NCI-H2171 treated with DMSO at 0.1 percent for 48 hours (cell line): ENCODE measurements at regions not wholly inside any gene's neighbourhood (a gene's known extent, or its start where the extent isn't known, plus 50 kb on each side); places are given as distances from the start of the nearest gene placed in this dataset.
"Not testable (repeated sequence)": the region's sequence is repeated elsewhere in the genome, so short reads cannot be mapped to it uniquely, and the experiment has no call there.

Source experiments
- DNase-seq: peaks from one replicate; lab custom pipeline; 2025; lab: John Stamatoyannopoulos, UW

DNA sequence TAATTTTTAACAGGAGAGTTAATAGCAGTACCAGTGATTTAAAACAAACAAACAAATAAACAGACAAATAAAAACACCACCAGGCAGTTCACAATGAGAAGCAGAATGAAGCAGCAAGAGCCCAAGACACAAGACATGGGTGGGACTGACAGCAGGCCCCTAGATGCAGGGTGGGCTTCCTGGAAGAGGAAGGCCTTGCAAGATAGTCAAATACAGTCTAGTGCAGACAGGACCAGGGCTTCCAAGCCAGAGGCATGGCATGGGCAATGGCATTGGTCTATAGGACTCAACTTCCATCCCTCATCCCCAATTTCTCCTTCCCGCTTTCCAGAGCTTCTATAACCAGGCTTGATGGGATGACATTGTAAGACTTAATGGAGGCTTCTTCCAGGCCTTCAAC, 645.1 kb downstream of the UQCRFS1 start:
- DNase-seq, result no peak

- DNase-seq, result no peak
Measured at GRCh38 chr19:28563964-28564921, 648.7 kb downstream of the UQCRFS1 start.

GRCh38 chr19:28560786-28561185, 652.2 kb downstream of the UQCRFS1 start:
- DNase-seq, result no peak

DNA sequence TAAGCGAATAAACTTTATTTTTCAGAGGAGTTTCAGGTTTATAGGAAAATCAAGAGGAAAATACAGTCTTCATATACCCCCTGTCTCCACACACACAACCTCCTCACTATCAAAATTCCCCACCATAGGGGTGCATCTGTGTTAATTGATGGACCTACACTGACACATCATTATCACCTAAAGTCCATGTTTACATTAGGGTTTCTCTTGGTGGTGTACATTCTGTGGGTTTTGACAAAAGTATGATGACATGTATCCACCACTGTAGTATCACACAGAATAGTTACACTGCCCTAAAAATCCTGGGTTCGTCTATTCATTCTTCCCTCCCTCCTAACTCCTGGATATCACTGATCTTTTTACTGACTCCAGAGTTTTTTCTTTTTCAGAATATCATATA, 654.2 kb downstream of the UQCRFS1 start:
- no peak for DNase-seq

DNA sequence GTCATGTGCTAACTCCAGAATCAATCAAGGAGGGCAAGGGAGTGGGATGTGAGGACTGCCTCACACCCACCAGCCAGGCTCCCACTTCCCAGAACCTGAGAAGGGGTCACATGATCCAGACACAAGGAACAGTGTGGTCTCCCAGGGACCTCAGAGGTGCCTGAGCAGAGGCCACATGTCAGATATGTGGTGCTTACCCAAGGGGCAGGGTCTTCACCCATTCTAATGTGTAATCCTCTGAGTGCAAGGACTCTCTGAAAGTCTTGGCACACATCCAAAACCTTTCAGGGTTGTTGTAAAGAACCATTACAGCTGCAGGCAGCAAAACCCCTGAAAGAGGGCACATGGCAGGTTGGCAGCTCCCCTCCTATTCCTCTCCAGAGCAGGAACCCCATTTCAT, 656.6 kb downstream of the UQCRFS1 start:
- no peak for DNase-seq

DNA sequence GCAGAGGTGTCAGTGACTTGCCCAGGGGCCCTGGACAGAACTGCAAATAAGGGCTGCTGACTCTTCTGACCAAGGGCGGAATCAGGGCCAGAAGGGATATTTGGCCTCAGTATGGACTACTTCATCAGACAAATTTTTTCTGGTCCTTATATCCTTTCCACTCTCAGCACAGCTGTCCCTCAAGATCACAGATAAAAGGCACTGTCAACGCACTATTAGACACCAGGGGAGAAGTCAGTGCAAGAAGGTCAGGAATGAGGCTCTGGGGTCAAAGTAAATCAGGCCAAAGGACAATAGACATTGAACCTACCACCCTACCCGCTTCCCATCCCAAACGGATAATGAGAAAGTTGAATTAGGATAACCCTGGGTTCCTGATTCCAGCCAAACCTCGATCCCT, 657.6 kb downstream of the UQCRFS1 start:
- no peak for DNase-seq

- no peak for DNase-seq
Measured at GRCh38 chr19:28554321-28555091, 658.4 kb downstream of the UQCRFS1 start.

DNA sequence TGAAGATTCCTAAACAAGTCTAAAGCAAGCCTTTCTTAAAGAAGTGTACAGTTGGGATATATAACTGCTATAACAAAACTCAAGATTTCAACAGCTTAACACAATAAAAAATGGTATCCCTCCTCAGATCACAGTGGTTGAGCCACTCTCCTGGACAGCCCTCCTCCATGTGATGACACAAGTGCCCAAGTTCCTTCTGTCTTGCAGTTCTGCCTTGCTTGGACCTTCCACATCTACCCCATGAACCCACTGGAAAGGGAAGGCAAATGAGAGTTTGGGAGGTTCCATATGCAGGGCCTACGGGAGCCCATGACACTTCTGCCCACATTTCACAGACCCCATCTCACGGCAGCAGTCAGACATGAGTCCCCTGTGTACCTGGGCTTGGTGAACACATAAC, 659.2 kb downstream of the UQCRFS1 start:
- no peak for DNase-seq

GRCh38 chr19:28553005-28553404, 659.9 kb downstream of the UQCRFS1 start:
- DNase-seq, result no peak

DNA sequence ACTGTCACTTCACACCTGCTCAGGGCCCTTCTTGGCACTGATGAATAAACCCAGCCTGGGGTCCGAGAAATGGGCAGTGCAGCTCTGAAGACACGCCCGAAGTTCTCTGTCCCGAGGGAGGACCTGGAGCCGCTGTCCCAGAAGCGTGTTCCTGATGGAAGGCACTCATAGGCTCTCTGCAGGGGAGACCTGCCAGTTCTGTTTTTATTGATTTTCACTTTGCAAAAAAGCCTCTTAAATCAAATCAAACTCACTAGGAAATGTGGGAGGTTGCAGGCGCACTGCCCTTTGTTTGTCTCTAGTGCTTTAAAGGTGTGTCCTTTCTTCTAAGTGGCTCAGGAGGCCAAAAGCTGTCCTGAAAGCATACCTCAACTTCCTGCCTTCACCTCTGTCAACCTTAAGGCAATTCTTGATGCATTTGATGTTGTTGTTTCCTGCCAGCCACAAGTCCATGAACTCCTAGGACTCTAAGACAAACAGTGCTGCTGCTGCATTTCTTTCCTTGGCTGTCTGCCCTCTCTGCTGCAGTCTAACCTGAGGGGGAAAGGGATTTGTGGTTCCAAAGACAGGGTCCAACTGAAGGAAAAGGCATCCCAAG, 663.2 kb downstream of the UQCRFS1 start:
- no peak for DNase-seq

- no peak for DNase-seq
Measured at GRCh38 chr19:28546148-28546685, 666.7 kb downstream of the UQCRFS1 start.

DNA sequence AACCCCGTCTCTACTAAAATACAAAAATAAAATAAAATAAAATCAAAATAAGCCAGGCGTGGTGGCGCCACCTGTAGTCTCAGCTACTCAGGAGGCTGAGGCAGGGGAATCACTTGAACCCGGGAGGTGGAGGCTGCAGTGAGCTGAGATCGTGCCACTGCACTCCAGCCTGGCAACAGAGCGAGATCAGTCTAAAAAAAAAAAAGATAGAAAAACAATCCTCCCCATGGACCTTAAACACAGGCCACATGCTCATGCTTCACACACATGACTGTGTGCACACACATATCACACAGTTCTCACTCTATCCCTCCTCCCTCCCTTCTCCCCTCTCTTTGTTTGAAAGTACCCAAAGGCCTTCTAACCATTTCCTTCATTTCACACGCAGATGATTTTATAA, 667.6 kb downstream of the UQCRFS1 start:
- DNase-seq, result not testable (repeated sequence)

DNA sequence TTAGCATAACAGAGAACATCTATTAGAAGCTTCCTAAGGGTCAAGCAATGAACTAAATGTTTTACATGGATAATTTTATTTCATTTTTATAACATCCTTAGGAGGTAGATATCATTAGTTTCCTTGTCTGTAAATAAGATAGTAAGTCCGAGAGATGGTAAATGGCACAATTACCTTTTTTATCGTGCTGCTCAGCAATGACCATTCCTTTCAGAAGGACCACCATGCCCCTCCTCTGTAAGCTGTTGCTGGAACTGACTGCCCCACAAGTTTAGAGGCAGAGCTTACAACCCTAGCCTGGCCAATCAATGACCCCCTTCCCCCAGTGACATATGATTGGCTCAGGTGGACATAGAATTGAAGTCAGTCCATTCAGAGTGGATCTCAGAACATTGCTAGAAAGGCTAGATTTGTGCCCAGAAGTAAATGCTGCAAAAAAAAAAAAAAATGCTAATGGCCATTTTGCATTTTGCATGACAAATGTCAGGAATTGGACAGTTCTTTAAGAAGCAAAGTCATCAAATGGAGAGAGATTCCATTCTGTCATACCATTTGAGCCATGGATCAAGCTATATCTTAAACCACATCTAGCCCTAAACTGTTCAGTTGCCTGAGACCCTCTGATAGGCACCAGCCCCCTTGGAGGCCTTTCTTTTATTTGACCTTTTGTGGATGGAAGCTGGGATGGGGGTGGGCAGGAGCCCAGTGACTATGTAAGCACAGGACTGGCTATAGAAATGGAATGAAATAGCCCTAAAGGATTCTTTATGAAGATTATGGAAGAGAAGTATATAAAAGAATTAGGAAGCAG, 668.3 kb downstream of the UQCRFS1 start:
- no peak for DNase-seq

DNA sequence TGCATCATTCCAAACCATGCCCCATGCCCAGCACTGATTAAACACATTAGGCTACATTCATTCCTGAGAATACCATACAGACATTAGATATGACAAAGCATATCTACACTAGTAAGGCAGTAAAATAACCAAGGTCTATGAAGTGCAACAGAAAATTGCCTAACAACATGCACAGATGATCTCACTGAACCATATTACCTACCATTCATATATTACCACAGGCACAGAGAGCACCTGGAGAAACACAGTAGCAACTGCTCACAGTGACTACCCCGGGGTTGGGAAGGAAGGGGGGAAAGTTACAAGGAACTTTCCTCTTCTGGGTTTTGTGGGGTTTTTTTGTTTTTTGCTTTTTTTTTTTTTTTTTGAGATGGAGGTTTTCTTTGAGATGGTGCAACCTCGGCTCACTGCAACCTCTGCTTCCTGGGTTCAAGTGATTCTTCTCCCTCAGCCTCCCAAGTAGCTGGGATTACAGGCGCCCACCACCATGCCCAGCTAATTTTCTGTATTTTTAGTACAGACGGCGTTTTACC, 669.6 kb downstream of the UQCRFS1 start:
- no peak for DNase-seq

GRCh38 chr19:28542394-28543243, 670.3 kb downstream of the UQCRFS1 start:
- no peak for DNase-seq

DNA sequence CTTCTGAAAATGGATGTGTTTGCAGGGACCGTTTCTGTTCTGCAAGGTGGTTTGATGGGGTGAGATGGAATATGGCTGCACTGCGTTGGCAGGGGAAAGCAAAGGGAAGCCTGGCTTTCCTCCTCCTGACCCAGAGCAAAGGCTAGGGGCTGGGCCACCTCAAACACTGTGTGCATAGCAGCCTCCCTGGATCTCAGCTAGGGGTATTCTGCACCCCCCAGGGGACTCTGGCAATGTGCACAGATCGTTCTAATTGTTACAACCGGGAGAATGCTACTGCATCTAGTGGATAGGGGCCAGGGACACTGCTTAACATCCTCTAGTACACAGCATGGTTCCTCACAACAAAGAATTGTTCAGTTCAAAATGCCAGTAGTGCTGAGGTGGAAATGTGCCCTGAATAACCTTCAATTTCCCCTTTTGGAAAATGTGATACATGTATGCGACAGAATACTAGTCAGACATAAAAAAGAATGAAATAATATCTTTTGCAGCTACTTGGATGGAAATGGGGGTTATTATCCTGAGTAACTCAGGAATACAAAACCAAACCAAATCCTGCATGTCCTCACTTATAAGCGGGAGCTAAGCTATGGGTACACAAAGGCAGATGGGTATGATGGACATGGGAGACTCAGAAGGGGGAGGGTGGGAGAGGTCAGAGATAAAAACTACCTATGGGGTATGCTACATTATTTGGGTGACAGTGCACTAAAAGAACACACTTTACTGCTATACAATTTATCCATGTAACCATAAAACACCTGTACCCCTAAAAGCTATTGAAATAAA, 671.2 kb downstream of the UQCRFS1 start:
- DNase-seq, result no peak

DNA sequence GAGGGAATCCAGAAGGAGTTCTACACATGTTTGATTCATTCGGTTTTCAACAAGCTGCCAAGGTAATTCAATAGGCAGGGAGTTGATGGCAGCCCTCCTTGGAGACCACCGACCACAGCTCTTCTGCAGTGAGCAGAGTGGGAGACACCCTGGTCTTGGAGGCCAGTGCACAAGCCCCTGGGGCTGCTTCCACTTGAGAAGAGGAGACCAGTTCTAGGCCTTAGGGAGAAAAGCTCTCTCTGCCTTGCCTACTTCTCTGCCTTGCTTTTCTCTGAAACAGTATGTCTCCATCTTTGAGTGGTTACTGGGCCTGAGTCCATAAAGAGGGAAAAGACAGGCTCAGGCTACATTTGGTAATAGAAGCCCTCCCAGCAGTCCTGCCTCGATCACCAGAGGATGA, 671.9 kb downstream of the UQCRFS1 start:
- no peak for DNase-seq

DNA sequence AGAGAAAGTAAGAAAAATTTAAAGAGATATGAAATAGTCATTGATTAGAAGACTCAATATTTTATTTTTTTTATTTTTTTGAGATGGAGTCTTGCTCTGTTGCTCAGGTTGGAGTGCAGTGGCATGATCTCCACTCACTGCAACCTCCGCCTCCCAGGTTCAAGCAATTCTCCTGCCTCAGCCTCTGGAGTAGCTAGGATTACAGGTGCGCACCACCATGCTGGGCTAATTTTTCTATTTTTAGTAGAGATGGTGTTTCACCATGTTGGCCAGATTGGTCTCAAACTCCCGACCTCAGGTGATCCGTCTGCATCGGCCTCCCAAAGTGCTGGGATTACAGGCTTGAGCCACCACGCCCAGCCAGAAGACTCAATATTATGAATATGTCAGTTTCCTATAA, 672.6 kb downstream of the UQCRFS1 start:
- not testable (repeated sequence) for DNase-seq

DNA sequence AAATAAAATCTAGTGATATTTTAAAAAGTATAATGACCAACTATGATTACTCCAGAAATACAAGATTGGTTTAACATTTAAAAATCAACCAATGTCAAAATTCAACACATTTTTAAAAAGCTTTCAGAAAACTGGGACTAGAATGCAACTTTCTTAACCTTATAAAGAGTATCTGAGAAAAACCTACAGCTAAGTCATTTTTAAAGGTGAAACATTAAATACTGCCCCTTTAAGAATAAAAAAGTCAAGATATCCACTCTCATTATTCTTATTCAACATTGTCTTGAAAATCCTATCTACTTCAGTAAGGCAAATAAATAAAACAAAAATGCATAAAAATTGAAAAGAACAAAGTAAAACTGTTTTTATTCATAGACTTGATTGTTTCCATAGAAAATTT, 673.2 kb downstream of the UQCRFS1 start:
- no peak for DNase-seq

GRCh38 chr19:28538579-28538978, 674.4 kb downstream of the UQCRFS1 start:
- not testable (repeated sequence) for DNase-seq
